GM10266 (cell line): ENCODE measurements at regions not wholly inside any gene's neighbourhood (a gene's known extent, or its start where the extent isn't known, plus 50 kb on each side); places are given as distances from the start of the nearest gene placed in this dataset.
"Not testable (repeated sequence)": the region's sequence is repeated elsewhere in the genome, so short reads cannot be mapped to it uniquely, and the experiment has no call there.

Source experiments
- DNase-seq: peaks from one replicate; pipeline ENCODE4 v3.0.0; 2012; ENCODE audit errors: extremely low spot score
- CTCF ChIP-seq: IDR thresholded peaks from 2 replicates; pipeline ENCODE4 v1.5.1; 2012; ENCODE audit warnings: mild to moderate bottlenecking, low read depth; ENCODE audit not compliant: control insufficient read depth, insufficient read depth; ENCODE audit errors: missing control alignments

GRCh38 chr7:145795132-145795531 lies 321.5 kb upstream of the CNTNAP2 start:
- TF ChIP-seq CTCF = no peak
- no peak for DNase-seq

GRCh38 chr7:145784809-145785780 lies 331.5 kb upstream of the CNTNAP2 start:
- DNase-seq = no peak
- TF ChIP-seq CTCF = no peak

- DNase-seq = not testable (repeated sequence)
Observed at GRCh38 chr7:145781388-145781787, 335.2 kb upstream of the CNTNAP2 start.

- no peak for TF ChIP-seq CTCF
- DNase-seq = no peak
Observed at GRCh38 chr7:145779140-145779539, 337.5 kb upstream of the CNTNAP2 start.

GRCh38 chr7:145774777-145775176 lies 341.8 kb upstream of the CNTNAP2 start:
- TF ChIP-seq CTCF = no peak
- DNase-seq = no peak

GRCh38 chr7:145753004-145753403 lies 363.6 kb upstream of the CNTNAP2 start:
- no peak for TF ChIP-seq CTCF
- DNase-seq = no peak

- DNase-seq = no peak
- no peak for TF ChIP-seq CTCF
Observed at GRCh38 chr7:145737617-145738016, 379.0 kb upstream of the CNTNAP2 start.
